ENCODE measurements at regions not wholly inside any gene's neighbourhood (a gene's known extent, or its start where the extent isn't known, plus 50 kb on each side); places are given as distances from the start of the nearest gene placed in this dataset.

DNA sequence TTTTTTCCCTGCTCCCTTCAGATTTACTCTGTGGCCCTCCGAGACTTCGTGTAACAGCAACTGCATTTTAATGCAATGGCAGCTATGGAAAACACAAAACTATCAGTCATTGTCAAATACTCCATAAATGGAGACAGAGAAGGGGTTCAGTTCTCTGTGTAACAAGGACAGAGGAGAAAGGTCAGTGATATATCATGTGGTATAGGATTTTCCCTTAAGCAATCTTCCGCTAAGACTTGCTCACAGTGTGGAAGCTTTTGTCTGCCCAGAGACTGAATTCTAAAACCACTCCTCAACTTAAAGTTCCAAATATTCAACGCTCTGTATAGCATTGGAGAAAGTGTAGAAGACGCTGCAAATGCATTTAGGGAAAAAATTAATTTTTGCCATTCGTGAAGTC lies 111.3 kb upstream of the EDNRB start:
- no peak for DNase-seq (ENCODE audit: extremely low read depth, low read depth)

DNA sequence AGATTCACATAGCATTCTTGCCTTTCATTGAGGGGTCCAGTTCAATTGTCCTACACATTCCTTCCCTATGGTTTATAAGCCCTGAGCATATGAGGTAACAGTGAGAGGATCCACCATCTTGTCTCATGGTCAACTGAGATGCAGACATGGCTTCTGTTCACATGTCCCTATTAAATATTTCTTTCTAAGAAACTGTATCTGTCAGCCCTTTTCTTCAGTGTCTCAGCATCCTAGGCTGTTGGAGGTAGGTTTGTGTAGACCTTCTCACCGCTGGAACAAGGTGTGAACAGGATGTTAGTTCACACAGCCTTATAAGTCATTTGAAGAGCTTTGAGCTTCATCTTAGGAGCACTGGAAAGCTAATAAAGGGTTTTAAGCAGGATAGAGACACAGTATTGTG lies 110.3 kb upstream of the EDNRB start:
- no peak for DNase-seq (ENCODE audit: extremely low read depth, low read depth)

GRCh38 chr13:78024996-78025395 lies 106.4 kb upstream of the EDNRB start:
- no peak for DNase-seq (ENCODE audit: extremely low read depth, low read depth)

GRCh38 chr13:78022164-78022877 lies 103.7 kb upstream of the EDNRB start:
- DNase-seq (ENCODE audit: extremely low read depth, low read depth) = no peak

DNA sequence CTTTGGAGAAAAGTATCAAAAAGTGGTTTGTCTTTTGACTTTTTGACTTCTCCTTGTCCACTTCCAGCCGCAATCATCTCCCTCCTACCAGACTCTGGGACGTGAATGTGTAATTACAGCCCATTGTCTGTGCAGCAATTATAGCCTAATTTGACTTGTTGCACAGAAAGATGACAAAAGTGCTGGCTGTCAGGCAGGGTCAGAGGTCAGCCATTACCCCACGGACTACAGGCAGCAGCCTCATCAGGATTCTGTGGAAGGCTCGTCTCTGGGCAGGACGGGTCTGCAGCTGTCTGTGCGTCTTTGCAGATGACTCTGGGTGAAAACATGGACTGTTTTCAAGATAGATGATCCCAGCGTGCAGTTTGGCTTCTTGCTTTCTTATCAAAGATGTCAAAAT lies 102.2 kb upstream of the EDNRB start:
- DNase-seq (ENCODE audit: extremely low read depth, low read depth) = no peak

GRCh38 chr13:78015782-78016181 lies 97.2 kb upstream of the EDNRB start:
- no peak for DNase-seq (ENCODE audit: extremely low read depth, low read depth)

DNA sequence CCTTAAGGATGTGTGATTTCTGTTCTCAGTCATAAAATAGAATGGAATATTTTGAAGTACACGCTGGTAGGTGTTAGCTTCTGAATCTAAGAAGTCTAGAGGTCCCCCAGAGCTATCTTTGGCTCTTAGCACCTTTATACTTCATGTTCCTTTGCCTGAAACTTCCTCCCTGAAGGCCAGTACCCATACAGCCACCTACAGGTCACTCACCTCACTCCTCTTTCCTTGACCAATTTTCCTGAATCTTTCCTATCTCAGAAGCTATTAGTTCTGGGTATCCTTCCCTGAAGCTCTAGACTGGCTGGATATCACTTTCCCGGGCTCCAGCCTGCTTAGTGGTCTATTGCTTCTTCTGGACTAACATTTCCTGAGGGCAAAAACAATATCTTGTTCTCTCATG lies 93.4 kb upstream of the EDNRB start:
- no peak for DNase-seq (ENCODE audit: extremely low read depth, low read depth)

GRCh38 chr13:78004821-78005220 lies 86.2 kb upstream of the EDNRB start:
- no peak for DNase-seq (ENCODE audit: extremely low read depth, low read depth)

DNA sequence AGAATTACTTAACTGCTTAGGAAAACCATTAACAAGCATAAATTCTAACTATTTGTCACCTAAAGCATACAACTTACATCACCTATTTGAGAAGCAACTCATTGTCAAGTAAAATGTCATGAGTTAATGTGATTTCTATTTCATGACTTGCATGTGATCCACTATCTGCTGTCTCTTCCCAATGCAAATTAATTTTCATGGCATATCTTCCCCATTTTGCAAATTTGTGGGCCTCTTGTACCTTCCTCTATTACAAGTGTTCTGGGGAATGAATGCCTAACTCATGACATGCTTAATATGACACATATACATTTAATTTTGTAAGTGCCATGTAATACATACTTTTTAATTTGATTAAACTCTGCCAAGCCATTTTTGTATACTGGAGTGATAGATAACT lies 81.1 kb upstream of the EDNRB start:
- DNase-seq (ENCODE audit: extremely low read depth, low read depth) = no peak

DNA sequence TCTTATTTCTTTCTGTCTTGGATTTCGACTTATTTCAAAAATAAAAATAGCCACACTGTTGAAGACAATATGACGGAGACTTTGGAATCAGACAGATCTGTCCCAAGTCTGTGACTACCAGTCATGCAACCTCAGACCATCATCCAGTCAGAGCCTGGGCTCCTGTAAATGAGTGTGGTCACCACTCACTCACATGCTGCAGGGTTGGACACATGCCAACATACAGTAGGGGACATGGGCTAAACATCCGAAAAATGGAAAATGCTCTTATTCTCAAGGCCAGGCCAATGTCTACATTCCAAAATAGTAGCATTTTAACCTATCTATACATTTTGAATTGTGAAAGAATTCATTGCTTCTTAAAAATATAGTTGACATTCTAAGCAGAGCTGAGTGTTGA lies 75.5 kb upstream of the EDNRB start:
- no peak for DNase-seq (ENCODE audit: extremely low read depth, low read depth)

- no peak for DNase-seq (ENCODE audit: extremely low read depth, low read depth)
These were observed 72.4 kb upstream of the EDNRB start for GRCh38 chr13:77991003-77991402.

GRCh38 chr13:77989281-77989680 lies 70.7 kb upstream of the EDNRB start:
- DNase-seq (ENCODE audit: extremely low read depth, low read depth) = no peak

GRCh38 chr13:77988355-77988754 lies 69.7 kb upstream of the EDNRB start:
- DNase-seq (ENCODE audit: extremely low read depth, low read depth) = no peak

DNA sequence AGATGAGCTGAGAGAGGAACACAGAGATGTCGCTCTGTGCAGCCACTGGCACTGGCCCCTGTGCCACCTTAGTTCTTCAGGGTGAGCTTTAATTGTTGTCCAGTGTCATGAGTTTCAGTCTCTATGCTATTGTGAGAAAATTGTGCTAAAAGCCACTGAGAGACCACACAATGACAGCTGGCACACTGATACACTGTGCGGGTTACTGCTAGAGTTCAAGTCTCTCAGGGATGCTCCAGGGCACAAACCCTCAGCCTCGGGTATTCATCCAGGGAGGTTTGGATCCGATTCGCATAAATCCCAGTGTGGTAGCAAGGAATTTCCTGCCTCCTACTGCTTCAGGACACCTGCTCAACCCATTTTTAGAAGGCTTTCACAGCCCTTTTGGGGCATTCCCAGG lies 68.1 kb upstream of the EDNRB start:
- no peak for DNase-seq (ENCODE audit: extremely low read depth, low read depth)

GRCh38 chr13:77985866-77986636 lies 67.4 kb upstream of the EDNRB start:
- no peak for DNase-seq (ENCODE audit: extremely low read depth, low read depth)

- DNase-seq (ENCODE audit: extremely low read depth, low read depth) = no peak
These were observed 62.8 kb upstream of the EDNRB start for GRCh38 chr13:77981281-77981881.

DNA sequence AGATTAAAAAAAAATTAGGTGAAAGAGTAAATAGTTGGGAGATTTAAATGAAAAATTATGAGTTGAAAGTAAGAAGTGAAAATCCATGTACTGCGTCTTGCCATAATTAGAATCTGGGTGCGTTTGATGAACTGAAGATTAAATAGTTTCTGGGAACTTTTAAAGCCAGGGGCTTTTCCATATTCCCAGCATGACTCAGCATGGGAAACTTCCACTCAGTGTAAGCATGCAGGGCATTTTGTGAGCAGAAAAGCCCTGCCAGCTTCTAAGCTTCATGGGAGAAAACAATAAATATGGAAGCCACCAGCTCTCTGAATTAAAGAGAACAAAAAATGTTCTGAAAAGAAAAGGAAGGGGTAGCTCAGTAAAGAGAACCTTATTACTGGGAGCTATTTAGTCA lies 62.0 kb upstream of the EDNRB start:
- DNase-seq (ENCODE audit: extremely low read depth, low read depth) = peak; percentile 30

GRCh38 chr13:77979721-77980385 lies 61.2 kb upstream of the EDNRB start:
- DNase-seq (ENCODE audit: extremely low read depth, low read depth) = no peak

DNA sequence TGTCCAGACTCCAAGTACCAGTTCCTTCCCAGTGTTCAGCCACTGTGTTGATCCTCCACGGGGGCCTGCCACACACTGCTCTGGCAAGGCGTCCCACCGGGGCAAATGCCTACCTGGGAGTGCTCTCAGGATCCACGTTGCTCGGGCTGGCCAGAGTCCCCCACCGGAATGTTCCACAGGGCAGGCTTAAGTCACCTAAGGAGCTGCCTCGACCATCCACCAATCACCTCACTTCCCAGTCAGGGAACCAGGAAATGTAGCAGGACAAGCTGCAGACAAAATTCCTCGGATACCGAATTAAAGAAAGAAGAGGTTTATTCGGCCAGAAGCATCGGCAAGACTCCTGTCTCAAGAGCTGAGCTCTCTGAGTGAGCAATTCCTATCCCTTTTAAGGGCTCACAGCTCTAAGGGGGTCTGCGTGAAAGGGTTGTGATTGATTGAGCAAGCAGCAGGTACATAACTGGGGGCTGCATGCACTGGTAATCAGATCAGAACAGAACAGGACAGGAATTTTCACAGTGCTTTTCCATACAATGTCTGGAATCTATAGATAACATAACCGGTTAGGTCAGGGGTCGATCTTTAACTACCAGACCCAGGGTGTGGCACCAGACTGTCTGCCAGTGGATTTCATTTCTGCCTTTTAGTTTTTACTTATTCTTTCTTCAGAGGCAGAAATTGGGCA lies 56.9 kb upstream of the EDNRB start:
- DNase-seq (ENCODE audit: extremely low read depth, low read depth) = no peak

GRCh38 chr13:77969299-77969698 lies 50.7 kb upstream of the EDNRB start:
- no peak for DNase-seq (ENCODE audit: extremely low read depth, low read depth)

Measured in NCI-H460 (cell line).